ENCODE measurements at regions not wholly inside any gene's neighbourhood (a gene's known extent, or its start where the extent isn't known, plus 50 kb on each side); places are given as distances from the start of the nearest gene placed in this dataset.

- Histone ChIP-seq H3K27ac (ENCODE audit: low read depth, low read length, severe bottlenecking) (no peak overlapping the region), H3K9me3 (ENCODE audit: control insufficient read depth, low read length) (peaks cover 10% of the 10 kb centered on the region)
- WGBS, 2 experiments (ENCODE audit: insufficient coverage in 2 of 2): 44 to 46% methylated on average over 15 to 18 of the region's 18 CpGs
Measured at GRCh38 chr22:26783885-26784284, 126.5 kb downstream of the MIAT start.

GRCh38 chr22:26784772-26785171 lies 127.4 kb downstream of the MIAT start:
- H3K36me3 ChIP-seq (ENCODE audit: control insufficient read depth, insufficient read depth, low read length): no peaks in the 10 kb centered on the region
- H3K27ac ChIP-seq (ENCODE audit: low read depth, low read length, severe bottlenecking): no peak overlapping the region
- no peak overlapping the region for H3K4me3 ChIP-seq (ENCODE audit: extremely low read depth, insufficient read depth, low read length, poor library complexity, severe bottlenecking)
- H3K4me1 ChIP-seq (ENCODE audit: control insufficient read depth, insufficient read depth, low read length, poor library complexity, severe bottlenecking): peaks cover 7% of the 10 kb centered on the region
- 90% methylated on average over 4 of the region's 6 CpGs; no CpG with 5 or more reads in 1 of the 2 experiments for WGBS, 2 experiments (ENCODE audit: insufficient coverage in 2 of 2)
- H3K9me3 ChIP-seq (ENCODE audit: control insufficient read depth, low read length): peaks cover 7% of the 10 kb centered on the region

More at GRCh38 chr22:26783885-26784284, 126.5 kb downstream of the MIAT start:
- H3K4me3 ChIP-seq (ENCODE audit: extremely low read depth, insufficient read depth, low read length, poor library complexity, severe bottlenecking): no peak overlapping the region
- peaks cover 7% of the 10 kb centered on the region for H3K4me1 ChIP-seq (ENCODE audit: control insufficient read depth, insufficient read depth, low read length, poor library complexity, severe bottlenecking)
- H3K36me3 ChIP-seq (ENCODE audit: control insufficient read depth, insufficient read depth, low read length): no peaks in the 10 kb centered on the region

- Histone ChIP-seq H3K9me3 (ENCODE audit: control insufficient read depth, low read length) (no peaks in the 10 kb centered on the region), H3K4me3 (ENCODE audit: extremely low read depth, insufficient read depth, low read length, poor library complexity, severe bottlenecking) (no peak overlapping the region), H3K4me1 (ENCODE audit: control insufficient read depth, insufficient read depth, low read length, poor library complexity, severe bottlenecking) (peaks cover 7% of the 10 kb centered on the region), H3K36me3 (ENCODE audit: control insufficient read depth, insufficient read depth, low read length) (no peaks in the 10 kb centered on the region), H3K27ac (ENCODE audit: low read depth, low read length, severe bottlenecking) (no peak overlapping the region)
- WGBS, 2 experiments (ENCODE audit: insufficient coverage in 2 of 2): 94% methylated on average over 2 of the region's 5 CpGs; no CpG with 5 or more reads in 1 of the 2 experiments
Measured at GRCh38 chr22:26785932-26786331, 128.5 kb downstream of the MIAT start.

- H3K9me3 ChIP-seq (ENCODE audit: control insufficient read depth, low read length): no peaks in the 10 kb centered on the region
- H3K27ac ChIP-seq (ENCODE audit: low read depth, low read length, severe bottlenecking): no peak overlapping the region
- peaks cover 7% of the 10 kb centered on the region for H3K4me1 ChIP-seq (ENCODE audit: control insufficient read depth, insufficient read depth, low read length, poor library complexity, severe bottlenecking)
- H3K4me3 ChIP-seq (ENCODE audit: extremely low read depth, insufficient read depth, low read length, poor library complexity, severe bottlenecking): no peak overlapping the region
- 96 to 100% methylated on average over 5 to 6 of the region's 9 CpGs for WGBS, 2 experiments (ENCODE audit: insufficient coverage in 2 of 2)
- no peaks in the 10 kb centered on the region for H3K36me3 ChIP-seq (ENCODE audit: control insufficient read depth, insufficient read depth, low read length)
Measured at GRCh38 chr22:26786398-26786797, 129.0 kb downstream of the MIAT start.

GRCh38 chr22:26789951-26790350 lies 132.6 kb downstream of the MIAT start:
- WGBS, 2 experiments (ENCODE audit: insufficient coverage in 2 of 2): 80% methylated on average over 2 to 3 of the region's 6 CpGs

GRCh38 chr22:26792522-26792921 lies 135.1 kb downstream of the MIAT start:
- Histone ChIP-seq H3K36me3 (ENCODE audit: control insufficient read depth, insufficient read depth, low read length) (no peaks in the 10 kb centered on the region), H3K4me1 (ENCODE audit: control insufficient read depth, insufficient read depth, low read length, poor library complexity, severe bottlenecking) (peaks cover 4% of the 10 kb centered on the region), H3K9me3 (ENCODE audit: control insufficient read depth, low read length) (no peaks in the 10 kb centered on the region), H3K4me3 (ENCODE audit: extremely low read depth, insufficient read depth, low read length, poor library complexity, severe bottlenecking) (no peak overlapping the region), H3K27ac (ENCODE audit: low read depth, low read length, severe bottlenecking) (no peak overlapping the region)
- WGBS, 2 experiments (ENCODE audit: insufficient coverage in 2 of 2): 95 to 96% methylated on average over 6 to 7 of the region's 8 CpGs

More at GRCh38 chr22:26789951-26790350, 132.6 kb downstream of the MIAT start:
- Histone ChIP-seq H3K27ac (ENCODE audit: low read depth, low read length, severe bottlenecking) (no peak overlapping the region), H3K4me1 (ENCODE audit: control insufficient read depth, insufficient read depth, low read length, poor library complexity, severe bottlenecking) (no peaks in the 10 kb centered on the region), H3K4me3 (ENCODE audit: extremely low read depth, insufficient read depth, low read length, poor library complexity, severe bottlenecking) (no peak overlapping the region), H3K9me3 (ENCODE audit: control insufficient read depth, low read length) (no peaks in the 10 kb centered on the region), H3K36me3 (ENCODE audit: control insufficient read depth, insufficient read depth, low read length) (no peaks in the 10 kb centered on the region)

- peaks cover 13% of the 10 kb centered on the region for H3K4me1 ChIP-seq (ENCODE audit: control insufficient read depth, insufficient read depth, low read length, poor library complexity, severe bottlenecking)
- H3K27ac ChIP-seq (ENCODE audit: low read depth, low read length, severe bottlenecking): no peak overlapping the region
- 91% methylated on average over 11 of the region's 12 CpGs for WGBS, 2 experiments (ENCODE audit: insufficient coverage in 2 of 2)
Measured at GRCh38 chr22:26796785-26797184, 139.4 kb downstream of the MIAT start.

GRCh38 chr22:26797910-26798309 lies 140.5 kb downstream of the MIAT start:
- no peak overlapping the region for H3K27ac ChIP-seq (ENCODE audit: low read depth, low read length, severe bottlenecking)
- peaks cover 13% of the 10 kb centered on the region for H3K4me1 ChIP-seq (ENCODE audit: control insufficient read depth, insufficient read depth, low read length, poor library complexity, severe bottlenecking)
- 91 to 97% methylated on average over 2 to 6 of the region's 8 CpGs for WGBS, 2 experiments (ENCODE audit: insufficient coverage in 2 of 2)
- no peaks in the 10 kb centered on the region for H3K36me3 ChIP-seq (ENCODE audit: control insufficient read depth, insufficient read depth, low read length)
- H3K4me3 ChIP-seq (ENCODE audit: extremely low read depth, insufficient read depth, low read length, poor library complexity, severe bottlenecking): no peak overlapping the region
- H3K9me3 ChIP-seq (ENCODE audit: control insufficient read depth, low read length): no peaks in the 10 kb centered on the region

More at GRCh38 chr22:26796785-26797184, 139.4 kb downstream of the MIAT start:
- no peaks in the 10 kb centered on the region for H3K9me3 ChIP-seq (ENCODE audit: control insufficient read depth, low read length)
- H3K36me3 ChIP-seq (ENCODE audit: control insufficient read depth, insufficient read depth, low read length): no peaks in the 10 kb centered on the region
- no peak overlapping the region for H3K4me3 ChIP-seq (ENCODE audit: extremely low read depth, insufficient read depth, low read length, poor library complexity, severe bottlenecking)

GRCh38 chr22:26798462-26799065 lies 141.2 kb downstream of the MIAT start:
- H3K4me3 ChIP-seq (ENCODE audit: extremely low read depth, insufficient read depth, low read length, poor library complexity, severe bottlenecking): no peak overlapping the region
- H3K36me3 ChIP-seq (ENCODE audit: control insufficient read depth, insufficient read depth, low read length): no peaks in the 10 kb centered on the region
- no peak overlapping the region for H3K27ac ChIP-seq (ENCODE audit: low read depth, low read length, severe bottlenecking)
- 78 to 87% methylated on average over 11 to 16 of the region's 19 CpGs for WGBS, 2 experiments (ENCODE audit: insufficient coverage in 2 of 2)
- no peaks in the 10 kb centered on the region for H3K9me3 ChIP-seq (ENCODE audit: control insufficient read depth, low read length)
- peaks cover 13% of the 10 kb centered on the region for H3K4me1 ChIP-seq (ENCODE audit: control insufficient read depth, insufficient read depth, low read length, poor library complexity, severe bottlenecking)

- H3K9me3 ChIP-seq (ENCODE audit: control insufficient read depth, low read length): no peaks in the 10 kb centered on the region
- H3K4me3 ChIP-seq (ENCODE audit: extremely low read depth, insufficient read depth, low read length, poor library complexity, severe bottlenecking): no peak overlapping the region
- H3K36me3 ChIP-seq (ENCODE audit: control insufficient read depth, insufficient read depth, low read length): no peaks in the 10 kb centered on the region
- H3K27ac ChIP-seq (ENCODE audit: low read depth, low read length, severe bottlenecking): no peak overlapping the region
- H3K4me1 ChIP-seq (ENCODE audit: control insufficient read depth, insufficient read depth, low read length, poor library complexity, severe bottlenecking): peaks cover 22% of the 10 kb centered on the region
- 20 to 43% methylated on average over 2 to 3 of the region's 7 CpGs for WGBS, 2 experiments (ENCODE audit: insufficient coverage in 2 of 2)
Measured at GRCh38 chr22:26800858-26801257, 143.5 kb downstream of the MIAT start.

- Histone ChIP-seq H3K9me3 (ENCODE audit: control insufficient read depth, low read length) (no peaks in the 10 kb centered on the region), H3K36me3 (ENCODE audit: control insufficient read depth, insufficient read depth, low read length) (no peaks in the 10 kb centered on the region), H3K4me3 (ENCODE audit: extremely low read depth, insufficient read depth, low read length, poor library complexity, severe bottlenecking) (no peak overlapping the region), H3K4me1 (ENCODE audit: control insufficient read depth, insufficient read depth, low read length, poor library complexity, severe bottlenecking) (peaks cover 19% of the 10 kb centered on the region), H3K27ac (ENCODE audit: low read depth, low read length, severe bottlenecking) (no peak overlapping the region)
- WGBS, 2 experiments (ENCODE audit: insufficient coverage in 2 of 2): 67% methylated on average over 1 of the region's 1 CpG; no CpG with 5 or more reads in 1 of the 2 experiments
Measured at GRCh38 chr22:26801449-26801848, 144.1 kb downstream of the MIAT start.
